EH (cell line): ENCODE measurements at regions not wholly inside any gene's neighbourhood (a gene's known extent, or its start where the extent isn't known, plus 50 kb on each side); places are given as distances from the start of the nearest gene placed in this dataset.
"Not testable (repeated sequence)": the region's sequence is repeated elsewhere in the genome, so short reads cannot be mapped to it uniquely, and the experiment has no call there.

Experiments
- DNase-seq: peaks from one replicate; pipeline ENCODE4 v3.0.0-alpha.2; 2015; ENCODE audit warnings: low read depth

DNA sequence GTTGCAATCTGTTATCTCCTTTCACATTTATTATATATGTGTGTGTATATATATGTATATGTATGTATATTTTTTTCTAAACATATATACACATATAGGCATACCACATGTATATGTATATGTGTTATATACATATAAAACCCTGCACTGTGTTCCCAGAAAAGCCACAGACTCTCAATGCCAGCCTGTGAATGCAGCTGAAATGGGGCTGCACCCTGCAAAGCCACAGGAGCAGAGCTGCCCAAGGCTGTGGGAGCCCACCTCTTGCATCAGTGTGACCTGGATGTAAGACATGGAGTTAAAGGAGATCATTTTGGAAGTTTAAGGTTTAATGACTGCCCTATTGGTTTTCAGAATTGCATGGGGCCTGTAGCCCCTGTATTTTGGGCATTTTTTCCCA is 762.3 kb upstream of the ARPP21 start:
- DNase-seq: no peak

DNA sequence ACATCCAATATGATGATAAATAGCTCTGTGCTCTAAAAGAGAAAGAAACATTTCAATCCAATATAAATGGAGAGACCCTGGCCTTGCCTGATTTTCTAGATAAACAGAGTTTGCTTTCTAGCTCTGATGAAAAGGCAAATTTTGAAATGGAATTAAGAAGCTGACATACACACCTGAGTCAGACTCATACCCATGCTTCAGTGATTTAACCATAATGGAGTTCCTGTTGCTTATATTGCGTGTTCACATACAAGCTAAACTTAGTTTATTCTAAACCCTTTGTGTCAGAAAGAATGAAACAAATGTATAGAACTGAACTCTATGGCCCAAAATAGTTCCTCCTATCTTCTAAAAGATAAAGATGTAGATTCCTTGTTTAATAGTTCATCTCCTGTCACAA is 760.8 kb upstream of the ARPP21 start:
- no peak for DNase-seq

DNA sequence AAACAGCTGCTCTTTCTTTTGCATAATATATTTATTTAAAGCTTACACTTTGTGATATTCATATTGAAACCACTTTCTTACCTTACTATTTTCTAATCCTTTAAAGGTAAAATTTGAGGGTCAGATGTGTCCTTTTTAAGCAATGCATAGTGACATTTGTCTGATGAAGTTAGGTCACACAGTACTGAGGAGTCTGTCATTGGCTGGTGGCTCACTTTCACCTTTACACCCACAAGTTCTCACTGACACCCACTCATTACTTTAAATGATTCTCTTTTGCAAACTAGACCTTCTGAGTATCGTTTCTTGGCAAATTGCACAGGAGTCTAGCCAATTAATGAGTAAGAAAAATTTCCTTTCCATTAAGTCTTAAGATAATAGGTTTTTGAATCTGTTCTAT is 758.3 kb upstream of the ARPP21 start:
- no peak for DNase-seq

DNA sequence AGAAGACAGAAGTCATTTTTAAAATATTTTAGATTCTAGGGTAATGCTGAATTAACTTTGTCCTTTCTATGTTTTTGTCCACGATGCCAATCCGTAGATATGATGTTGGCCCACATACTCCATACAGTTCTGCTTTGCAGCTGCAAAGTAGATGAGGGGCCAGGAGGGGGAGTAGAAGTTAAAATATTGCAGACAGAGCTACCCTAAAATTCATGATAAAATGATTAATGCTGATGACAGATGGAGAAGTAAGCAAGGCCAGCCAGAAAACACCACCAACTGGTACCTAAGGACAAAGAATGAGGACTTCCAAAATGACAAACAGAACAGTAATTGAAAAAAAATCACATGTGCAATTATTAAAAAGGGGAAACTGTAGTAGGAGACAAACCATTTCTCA is 756.6 kb upstream of the ARPP21 start:
- no peak for DNase-seq

DNA sequence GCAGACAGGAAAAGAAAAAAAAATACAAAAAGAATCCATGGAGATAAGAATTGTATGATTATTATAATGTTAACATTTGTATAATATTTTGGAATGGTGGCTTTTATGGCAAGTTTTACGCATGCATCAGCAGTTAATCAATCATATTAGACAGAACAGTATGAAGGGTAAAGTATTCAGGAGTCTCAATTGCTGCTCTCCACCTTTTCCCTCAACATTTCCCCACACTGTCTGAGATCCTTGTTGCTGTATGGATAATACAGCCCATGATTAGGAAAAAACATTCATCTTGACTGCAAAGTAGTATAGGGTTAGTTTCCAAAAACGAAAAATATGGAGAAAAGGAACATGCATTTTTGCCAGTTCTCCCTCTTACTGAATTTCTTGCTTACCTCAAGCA is 755.3 kb upstream of the ARPP21 start:
- DNase-seq: no peak

DNA sequence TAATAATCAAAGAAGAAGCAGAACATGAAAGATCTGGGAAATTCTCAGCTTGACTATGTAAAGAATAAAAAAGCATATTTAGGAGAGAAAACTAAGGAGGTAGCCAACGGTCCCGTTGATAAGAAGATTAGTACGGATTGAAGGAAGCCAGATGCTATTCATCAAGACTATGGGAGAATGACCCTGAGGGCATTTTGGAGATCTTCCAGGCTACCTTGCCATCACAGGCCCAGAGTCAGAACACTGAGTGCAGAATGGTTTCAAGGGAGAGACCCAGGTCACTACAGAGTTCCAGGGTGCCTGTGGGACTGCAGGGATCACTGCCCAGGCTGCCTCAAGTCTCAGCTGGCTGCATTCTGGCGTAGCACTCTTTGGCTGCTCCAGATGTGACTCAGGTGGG is 752.9 kb upstream of the ARPP21 start:
- no peak for DNase-seq

DNA sequence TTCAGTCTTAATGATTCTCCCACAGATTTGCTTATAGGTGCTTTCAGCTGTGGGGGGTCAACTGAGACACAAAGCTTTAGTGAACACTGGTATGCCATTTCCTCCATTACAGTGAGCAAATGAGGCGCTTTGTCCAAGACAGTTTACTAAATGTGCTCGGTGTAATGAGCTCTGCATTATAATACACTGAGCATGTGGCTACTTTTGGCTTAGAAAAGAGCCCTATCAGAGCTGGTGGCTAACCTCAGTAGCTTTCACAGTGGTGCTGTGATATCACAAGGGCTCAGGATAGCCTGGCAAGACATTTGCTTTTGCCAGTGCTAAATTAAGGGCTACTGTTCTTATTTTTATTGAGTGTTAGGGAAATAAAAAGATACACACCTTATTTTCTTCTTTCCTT is 749.7 kb upstream of the ARPP21 start:
- no peak for DNase-seq

DNA sequence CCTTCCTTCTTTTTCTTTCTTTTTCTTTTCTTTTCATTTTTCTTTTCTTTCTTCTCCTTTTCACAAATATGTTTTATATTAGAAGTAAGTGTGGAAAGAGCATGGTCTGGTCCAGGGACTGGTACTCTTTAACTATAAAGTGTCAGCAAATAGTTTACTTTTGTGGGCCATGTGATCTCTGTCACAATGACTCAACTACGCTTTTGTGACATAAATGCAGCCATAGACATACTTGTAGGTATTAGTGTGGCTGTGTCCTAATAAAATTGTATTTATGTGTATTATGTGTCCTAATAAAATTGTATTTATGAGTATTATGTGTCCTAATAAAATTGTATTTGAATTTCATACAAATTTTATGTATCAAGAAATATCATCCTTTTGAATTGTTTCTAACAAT is 749.1 kb upstream of the ARPP21 start:
- no peak for DNase-seq

DNA sequence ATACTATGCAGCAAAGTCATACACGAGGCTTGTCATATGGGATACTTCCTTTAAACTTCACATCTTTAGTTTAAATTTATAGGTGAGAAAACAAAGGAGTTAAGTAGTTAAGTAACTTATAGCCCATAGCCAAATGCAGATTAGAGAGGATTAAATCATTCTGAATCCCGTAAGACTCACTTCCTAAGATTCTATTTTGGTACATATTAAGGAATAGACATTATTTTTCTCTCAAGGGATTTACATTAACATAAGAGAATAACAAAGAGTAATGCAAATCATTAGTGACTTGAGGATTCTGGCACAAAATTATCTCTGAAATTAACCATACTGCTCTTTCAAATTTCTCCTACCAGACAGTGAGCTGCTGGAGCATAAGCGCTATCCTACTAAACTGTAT is 747.4 kb upstream of the ARPP21 start:
- DNase-seq: no peak

DNA sequence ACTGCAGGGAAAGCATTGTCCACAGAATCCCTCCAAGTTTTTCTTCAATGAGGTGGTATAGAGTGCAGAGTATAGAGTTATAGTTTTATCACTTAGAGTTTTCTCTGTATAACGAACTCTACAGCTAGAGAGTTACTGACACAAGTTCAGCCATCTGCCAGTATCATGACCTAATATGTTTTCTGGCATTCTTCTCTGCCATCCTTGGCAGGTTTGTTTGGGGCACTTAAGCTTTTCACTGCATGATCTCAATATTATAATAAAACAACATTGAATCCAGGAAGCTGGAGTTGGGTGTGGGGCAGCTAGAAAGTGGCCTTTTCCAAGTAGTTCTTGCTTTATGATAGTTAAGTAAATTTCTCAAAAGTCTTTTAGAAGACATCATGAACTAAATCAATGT is 743.5 kb upstream of the ARPP21 start:
- DNase-seq: no peak

DNA sequence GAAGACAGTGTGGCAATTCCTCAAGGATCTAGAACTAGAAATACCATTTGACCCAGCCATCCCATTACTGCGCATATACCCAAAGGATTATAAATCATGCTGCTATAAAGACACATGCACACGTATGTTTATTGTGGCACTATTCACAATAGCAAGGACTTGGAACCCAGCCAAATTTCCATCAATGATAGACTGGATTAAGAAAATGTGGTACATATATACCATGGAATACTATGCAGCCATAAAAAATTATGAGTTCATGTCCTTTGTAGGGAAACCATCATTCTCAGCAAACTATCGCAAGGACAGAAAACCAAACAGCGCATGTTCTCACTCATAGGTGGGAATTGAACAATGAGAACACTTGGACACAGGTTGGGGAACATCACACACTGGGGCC is 729.6 kb upstream of the ARPP21 start:
- not testable (repeated sequence) for DNase-seq

DNA sequence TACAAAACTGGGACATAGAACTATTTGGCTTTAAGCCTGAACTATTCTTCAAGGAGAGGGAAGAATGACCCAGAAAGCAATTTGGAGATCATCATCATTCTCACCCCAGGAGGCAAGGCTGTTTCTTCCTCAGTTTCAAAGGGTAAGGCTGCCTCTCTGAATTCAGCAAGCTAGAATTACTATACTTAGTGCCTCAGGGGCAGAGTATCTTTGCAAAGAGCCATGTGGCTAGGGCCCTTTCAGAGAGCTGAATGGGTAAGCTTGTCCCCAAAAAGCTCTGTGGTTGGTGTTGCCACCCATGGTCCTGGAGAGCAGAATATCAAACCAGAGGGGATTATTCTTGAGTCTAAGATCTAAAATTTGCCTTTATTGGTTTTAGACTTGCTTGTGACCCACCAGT is 720.3 kb upstream of the ARPP21 start:
- no peak for DNase-seq

DNA sequence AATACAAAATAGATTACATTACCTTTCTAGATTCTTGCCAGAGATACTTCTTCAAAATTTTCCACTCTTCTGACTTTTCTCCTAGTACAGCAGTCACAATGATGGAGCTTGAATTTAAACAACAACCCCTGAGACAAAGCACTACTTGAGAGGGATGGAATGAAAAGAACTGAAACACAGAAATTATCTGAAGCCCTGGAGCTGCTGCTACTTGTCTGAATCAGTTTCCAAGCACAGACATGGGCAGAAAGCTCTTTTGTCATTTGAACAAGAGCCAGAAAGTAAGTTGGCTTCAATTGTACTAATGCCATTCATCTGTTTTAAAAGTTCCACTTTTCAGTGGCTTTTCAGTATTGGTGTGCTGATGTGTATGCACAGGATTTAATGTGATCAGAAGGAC is 718.5 kb upstream of the ARPP21 start:
- DNase-seq: no peak

DNA sequence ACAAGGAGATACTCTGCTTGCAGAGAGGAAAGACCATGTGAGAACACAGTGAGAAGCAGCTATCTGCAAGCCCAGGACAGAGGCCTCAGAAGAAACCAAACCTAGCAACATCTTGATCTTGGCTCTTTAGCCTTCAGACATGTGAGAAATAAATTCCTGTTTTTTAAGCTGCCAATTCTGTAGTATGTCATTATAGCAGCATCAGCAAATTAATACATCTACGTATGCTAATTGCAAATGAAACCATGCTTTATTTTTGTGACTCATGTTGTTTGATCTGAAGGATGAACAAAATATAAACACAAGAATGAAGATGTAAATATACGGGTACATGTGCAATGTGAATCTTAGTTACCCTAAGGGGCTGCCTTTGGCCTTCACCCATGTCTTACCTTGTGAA is 714.4 kb upstream of the ARPP21 start:
- DNase-seq: no peak

DNA sequence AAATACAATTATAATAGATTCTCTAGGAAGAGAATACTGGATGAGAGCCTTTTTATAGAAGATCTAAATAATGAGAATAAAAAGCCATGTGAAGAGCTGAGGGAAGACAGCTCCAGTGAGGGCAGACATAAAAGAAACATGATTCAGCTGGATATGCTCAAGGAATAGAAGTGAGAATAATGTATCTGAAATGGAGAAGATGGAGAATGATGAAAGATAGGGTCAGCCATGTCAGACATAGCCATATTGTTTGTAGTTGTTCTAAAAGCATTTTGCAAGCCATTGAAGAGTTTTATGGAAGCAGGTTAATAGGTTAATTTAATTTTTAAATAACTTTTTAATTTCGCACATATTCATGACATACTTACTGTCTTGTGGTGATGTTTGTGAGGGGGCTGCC is 713.5 kb upstream of the ARPP21 start:
- DNase-seq: no peak

DNA sequence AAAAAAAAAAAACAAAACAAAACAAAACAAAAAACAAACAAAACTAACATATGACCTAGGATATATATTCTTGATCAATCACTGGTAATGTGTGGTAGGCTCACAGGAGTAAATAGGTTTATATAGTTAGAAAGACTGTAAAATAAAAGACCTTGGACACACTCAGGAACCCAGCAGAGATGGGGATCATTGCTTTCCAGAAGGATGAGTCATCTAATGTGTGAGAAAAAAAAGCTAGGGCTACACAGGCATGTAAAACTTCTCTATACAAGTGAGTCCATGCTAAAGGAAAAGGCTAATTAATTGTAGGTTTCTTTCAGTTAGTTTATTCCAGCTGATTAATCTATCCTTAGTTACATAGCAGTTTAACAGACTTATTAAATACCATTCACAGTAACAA is 710.3 kb upstream of the ARPP21 start:
- DNase-seq: peak; percentile 7

DNA sequence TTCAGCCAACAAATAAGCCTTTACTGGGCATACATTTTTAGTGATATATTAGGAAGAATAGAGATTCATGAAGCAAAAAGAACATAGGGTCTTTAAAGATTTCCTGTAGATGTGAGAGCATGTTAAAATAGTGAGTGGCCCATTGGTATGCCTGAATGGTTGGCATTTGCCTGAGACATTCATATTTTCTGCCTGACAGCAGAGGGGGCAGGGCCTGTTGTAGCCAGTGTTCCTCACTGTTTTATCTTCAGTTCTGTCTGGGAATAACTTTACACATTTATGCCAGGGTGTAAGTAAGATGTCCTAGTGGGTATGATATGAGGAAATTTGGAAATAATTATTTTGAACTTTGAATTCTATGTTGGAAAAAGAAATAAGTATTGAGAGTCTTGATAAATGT is 704.7 kb upstream of the ARPP21 start:
- no peak for DNase-seq

DNA sequence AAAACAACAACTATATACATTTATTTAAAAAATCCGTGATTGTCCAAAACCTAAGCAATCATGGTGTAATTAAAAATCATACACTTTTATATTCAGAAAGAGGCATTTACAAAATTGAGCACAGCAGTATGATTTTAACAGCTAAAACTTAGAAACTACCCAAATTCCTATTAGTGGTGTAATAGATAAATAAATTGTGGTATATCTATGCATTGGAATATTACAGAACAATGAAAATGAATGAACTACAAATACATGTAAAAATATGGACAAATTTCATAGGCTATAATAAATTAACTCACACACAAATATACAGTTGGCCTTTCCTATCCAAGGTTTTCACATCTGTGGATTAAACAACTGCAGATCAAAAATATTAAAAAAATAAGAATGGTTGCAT is 700.5 kb upstream of the ARPP21 start:
- no peak for DNase-seq

DNA sequence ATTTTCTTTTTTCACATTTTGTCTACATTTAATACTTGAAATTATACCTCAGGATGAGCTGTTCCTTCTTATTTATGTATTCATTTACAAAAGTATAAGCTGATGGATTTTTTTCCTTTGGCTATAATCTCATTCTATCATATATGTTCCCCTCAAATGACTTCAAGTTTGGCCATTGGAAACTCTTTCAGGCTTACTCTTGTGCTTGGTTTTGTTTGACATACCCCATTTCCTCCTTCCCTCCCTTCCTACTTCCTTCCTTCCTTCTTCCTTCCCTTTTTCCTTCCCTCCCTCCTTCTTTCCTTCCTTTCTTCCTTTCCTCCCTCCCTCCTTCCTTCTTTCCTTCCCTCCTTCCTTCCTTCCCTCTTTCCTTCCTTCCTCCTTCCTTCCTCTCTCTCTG is 697.1 kb upstream of the ARPP21 start:
- DNase-seq: no peak

DNA sequence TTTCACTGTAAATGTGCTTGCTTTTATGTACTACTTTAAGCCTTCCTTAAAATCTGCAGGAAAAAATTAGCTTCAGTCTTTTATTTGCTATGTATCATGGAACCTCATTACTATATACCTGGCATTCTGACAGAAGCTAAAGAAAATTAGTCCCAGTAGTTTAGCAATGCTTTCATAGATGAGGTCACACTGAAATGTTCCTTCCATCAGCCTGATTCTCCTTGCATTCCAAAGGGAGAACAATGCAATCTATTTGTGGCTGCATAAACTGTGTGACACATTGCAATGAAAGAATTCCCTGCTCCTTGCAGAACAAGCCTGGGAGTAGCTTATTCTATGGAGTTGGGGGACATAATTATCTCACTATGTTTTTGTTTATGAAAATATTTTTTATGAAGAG is 691.5 kb upstream of the ARPP21 start:
- DNase-seq: peak; percentile 72

DNA sequence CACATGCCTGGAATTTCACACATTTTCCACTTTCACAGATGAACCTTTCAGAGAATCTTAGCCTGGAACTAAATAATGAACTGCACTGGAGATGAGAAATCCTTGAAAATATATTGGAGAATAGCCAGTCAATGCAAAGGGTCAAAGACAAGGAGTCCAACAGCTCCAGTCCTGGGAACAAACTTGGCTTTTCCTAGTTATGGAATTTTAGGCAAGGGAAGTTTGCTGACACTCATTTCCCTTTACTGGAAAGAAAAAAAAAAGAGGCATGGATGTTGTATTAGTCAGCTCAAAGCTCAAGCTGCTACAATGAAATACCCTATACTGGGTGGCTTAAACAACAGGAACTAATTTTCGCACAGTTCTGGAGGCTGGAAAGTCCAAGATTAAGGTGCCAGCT is 690.8 kb upstream of the ARPP21 start:
- DNase-seq: peak; percentile 51

DNA sequence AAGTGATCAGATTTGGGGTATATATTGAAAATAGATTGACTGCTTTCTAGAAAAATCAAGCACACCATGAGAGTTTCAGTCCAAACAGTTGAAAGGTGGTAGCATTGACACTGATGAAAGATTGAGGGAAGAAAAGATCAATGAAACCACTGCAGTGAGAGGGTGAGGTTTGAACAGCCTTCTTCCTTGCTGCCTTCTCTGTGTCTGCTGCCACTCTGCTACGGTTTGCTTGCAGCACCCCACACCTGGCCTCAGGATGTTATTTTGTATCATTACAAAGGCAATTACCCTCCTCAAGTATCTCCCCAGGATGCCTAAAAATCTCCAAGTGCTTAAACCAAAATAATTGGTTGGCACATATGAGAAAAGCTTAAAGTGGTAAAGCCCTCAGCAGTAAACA is 683.6 kb upstream of the ARPP21 start:
- no peak for DNase-seq

DNA sequence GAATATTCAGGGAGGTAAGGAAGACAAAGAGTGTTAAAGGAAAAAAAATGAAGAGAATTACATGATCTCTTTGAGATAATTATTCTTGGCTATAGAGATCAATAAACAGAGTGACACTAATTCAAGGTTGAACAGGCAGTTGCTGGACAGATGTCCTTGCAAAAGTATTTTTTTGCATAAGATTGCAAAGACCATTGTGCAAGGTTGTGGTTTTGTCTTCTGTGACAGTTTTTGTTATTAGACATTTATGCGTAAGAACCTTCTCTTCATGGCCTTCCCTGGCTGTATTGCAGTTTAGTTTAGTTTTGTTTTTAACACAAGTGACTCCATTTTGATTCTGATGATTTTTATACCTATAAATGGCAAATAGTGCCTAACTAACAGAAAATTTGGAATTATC is 682.8 kb upstream of the ARPP21 start:
- no peak for DNase-seq

DNA sequence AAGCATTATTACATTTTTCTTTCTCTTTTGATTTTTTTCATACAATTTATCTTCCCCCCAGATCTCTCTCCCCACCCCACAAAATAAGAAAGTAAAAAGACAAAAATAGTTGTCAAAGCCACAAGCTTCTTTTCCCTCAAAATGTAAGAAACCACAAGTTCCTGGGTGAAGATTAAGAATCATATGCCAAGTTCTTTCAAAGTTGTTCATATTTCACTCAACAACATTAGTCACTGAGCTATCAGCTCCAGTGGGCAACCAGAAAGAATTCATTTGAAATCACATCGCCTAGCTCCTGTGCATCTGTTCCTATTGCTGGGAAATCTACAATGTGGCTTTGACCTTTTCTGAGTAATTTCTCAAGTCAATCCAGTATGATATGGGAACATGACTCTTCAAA is 681.6 kb upstream of the ARPP21 start:
- peak; percentile 61 for DNase-seq

DNA sequence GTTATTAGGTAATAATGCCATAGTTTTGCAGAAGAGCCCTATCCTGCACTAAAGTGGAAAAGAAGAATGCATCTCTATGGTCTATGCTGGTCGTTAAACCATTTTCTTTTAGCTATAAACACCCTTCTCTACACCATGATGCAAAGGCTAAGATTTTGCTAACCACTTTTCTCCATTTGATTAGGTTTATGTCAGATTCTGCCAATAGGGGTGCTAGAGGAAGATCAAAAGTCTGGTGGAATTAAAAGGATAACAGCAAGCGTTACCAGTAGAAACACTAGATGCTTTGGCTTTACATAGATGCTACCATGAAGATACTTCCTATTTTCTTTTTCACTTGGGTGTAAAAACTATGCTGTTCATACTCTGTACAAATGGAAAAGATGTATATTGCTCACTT is 669.8 kb upstream of the ARPP21 start:
- DNase-seq: no peak

DNA sequence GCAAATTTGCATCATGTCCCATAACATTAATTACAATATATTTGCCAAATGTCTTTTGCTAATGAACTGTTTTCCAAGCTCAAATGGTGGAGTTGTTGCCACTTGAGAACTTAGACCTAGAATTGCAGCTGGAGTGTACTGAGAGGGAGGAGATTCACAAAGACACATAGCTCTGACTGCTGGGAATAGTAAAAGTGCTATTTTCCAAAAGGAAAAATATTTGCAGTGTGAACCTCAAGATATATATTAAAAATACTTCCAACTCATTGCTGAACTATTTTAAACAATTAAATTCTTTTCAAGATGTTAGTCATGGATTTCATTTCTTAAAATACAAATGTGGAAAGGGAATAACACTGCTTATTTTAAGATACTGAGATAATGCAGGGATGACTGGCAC is 666.8 kb upstream of the ARPP21 start:
- DNase-seq: peak; percentile 54
